Stimulated activated naive CD8-positive, alpha-beta T cell treated with anti-CD3 and anti-CD28 coated beads, Interleukin-15, Interleukin-2, amounts not matched to agents 100 U/mL and 50 U/mL, for 24 hours (primary cell): ENCODE measurements at regions not wholly inside any gene's neighbourhood (a gene's known extent, or its start where the extent isn't known, plus 50 kb on each side); places are given as distances from the start of the nearest gene placed in this dataset.
"Not testable (repeated sequence)": the region's sequence is repeated elsewhere in the genome, so short reads cannot be mapped to it uniquely, and the experiment has no call there.

Experiments used
- ATAC-seq: fragments of 150-1000 bp; cut with Tn5 transposase; one replicate; pipeline ENCODE4 v1.10.0; 2021
- DNase-seq: peaks from one replicate; pipeline ENCODE4 v3.0.0; 2021

DNA sequence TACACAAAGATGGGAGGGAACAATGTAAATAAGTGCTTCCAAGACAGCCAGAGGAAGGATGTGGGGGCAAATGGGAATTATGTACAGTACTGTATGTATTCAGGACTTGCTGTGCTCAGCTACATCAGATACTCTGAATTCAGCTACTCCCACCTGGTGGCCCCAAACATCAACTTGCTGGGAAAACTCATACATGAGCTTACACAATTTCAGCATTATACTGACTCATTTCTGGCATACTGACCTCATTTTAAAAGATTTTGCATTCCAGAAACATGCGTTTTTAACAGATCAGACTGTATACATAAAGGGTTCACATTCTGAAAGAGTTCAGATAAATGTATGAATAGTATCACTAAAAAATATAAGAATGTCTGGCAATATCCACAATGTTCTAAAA lies 59.7 kb downstream of the GPX5 start:
- no peak for ATAC-seq
- no peak for DNase-seq

DNA sequence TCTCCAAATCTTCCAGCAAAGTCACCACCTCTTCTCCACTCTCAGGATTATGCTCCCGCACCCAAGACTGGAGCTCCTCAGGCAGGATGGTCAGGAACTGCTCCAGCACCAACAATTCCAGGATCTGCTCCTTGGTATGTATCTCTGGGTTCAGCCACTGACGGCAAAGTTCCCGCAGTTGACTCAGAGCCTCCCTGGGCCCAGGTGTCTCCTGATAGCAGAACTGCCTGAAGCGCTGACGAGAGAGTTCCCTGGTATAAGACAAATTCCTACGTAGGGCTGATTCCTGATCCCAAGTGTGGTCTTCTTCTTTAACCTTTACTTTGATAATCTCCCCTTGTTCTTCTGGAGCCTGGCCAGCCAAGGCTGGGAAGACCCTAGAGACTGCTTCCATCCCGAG lies 60.6 kb downstream of the GPX5 start:
- ATAC-seq (no peak), DNase-seq (no peak)

DNA sequence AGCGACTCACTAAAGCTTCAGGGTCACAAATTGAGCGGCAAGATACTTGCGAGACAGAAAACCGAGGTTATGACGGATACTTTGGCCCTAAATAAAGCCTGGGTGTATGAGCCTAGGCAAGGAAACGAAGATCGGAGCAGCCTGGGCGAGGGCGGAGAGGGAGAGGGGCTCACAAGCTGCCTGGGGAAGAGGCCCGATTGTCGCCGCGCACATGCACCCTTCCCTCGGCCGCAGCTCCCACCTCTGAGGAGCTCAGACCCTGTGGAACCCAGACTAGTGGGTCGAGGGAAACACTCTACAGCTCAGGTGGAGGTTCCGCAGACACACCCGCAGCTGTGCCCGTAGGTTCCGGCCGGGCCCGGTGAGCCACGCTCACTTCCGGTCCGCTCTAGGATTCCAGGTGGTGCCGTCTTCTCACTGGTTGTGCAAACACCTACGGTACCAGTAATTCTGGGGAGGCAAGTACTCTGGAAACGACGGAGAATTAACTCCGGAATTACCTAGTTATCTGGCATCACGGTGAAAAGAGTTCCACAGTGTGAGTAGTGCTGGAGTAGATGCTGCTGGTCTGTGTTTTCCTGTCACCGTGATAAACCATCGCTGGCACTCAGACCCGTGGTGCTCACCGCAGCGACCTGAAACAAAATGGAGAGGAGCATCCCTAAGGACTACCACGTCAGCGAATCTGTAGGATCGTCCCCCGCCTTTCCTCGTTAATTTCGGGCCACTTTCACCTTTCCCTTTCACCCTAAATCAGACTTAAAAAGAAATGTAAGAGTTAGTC lies 61.5 kb downstream of the GPX5 start:
- ATAC-seq (peak; percentile 78), DNase-seq (peak; percentile 59)

DNA sequence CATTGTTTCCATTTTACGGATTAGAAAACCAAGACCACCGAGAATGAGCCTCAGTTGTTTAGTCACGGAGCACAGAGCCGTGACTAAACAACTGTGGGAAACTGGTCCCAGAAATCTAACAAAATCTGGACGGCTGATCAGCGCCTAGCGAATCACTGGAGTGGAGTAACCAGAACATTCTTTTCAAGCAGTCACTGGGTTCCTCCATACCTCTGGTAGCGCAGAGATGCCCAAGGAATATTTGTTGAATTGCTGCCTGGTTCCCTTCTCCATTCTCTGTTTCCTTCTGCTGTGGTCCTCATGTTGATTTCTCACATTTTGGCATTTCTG lies 62.0 kb downstream of the GPX5 start:
- no peak for ATAC-seq
- DNase-seq, result no peak

DNA sequence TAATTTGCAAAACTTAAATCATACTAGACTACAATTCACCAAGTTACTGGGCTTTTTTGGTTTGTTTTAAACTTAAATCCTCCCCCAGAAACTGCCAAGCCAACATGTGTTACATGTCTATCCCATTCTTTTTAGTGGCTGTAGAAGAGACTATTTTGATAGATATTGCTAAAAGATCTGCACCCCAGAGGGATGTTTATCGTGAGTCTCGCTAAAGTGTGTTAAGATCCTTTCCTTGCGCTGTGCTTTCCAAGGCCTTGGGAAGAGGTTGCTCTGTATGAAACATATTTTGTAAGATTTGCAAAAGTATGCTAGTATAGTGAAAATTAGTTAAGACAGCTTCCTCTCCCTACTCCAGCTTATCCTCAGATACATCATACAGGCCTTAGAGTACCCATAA lies 63.0 kb downstream of the GPX5 start:
- ATAC-seq (no peak), DNase-seq (no peak)

DNA sequence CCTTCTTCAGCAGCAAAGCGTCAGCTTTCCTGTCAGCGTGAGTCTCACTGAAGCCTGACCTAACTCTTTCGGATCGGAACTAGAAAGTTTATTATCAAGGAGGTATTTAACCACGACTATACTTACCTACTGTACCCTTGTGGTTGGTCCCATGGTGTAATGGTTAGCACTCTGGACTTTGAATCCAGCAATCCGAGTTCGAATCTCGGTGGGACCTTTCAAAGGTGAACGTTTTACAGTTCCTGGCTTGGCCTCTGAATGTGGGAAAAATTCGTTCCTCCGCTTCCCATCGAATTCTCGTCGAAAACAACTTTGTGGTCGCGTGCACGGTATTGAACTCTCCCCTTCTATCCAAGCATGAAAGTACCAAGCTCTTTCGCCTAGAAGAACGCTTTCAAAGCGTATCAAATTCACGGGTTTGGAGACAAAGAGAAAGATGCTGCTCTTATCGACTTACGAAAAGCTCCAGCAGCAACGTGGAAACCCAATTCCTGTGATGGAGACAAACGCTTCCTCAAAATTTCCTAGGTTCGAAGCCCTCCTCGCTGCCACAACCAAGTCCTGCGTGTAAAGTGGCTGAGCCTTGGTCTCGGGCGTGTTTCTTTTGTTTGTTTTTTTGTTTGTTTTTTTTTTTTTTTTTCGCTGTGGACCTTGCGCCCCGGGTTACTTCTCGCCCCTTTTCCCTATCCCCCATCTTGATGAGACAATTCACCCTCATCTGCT lies 63.7 kb downstream of the GPX5 start:
- peak; percentile 64 for DNase-seq

DNA sequence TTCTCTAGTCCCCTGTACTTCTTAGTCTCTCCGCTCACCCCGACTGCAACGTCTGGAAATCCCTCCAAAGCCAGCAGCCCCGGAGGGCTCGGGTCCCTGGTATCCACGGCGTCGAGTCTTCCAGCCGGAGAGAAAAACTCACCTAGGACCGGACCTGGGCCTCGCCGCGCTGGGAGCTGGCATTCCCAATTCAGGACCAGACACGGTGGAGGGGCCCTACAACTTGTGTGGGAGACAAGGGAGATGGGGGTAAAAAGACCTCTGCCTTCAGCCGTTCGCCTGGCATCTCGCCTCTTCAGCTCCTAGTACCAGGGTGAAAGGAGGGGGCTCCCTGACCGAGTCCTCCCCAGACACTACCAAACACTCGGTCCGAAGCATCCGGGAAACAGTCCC lies 64.3 kb downstream of the GPX5 start:
- no peak for DNase-seq
- ATAC-seq, result no peak

More for the DNA sequence above, 63.7 kb downstream of the GPX5 start:
- ATAC-seq, result peak; percentile 91

DNA sequence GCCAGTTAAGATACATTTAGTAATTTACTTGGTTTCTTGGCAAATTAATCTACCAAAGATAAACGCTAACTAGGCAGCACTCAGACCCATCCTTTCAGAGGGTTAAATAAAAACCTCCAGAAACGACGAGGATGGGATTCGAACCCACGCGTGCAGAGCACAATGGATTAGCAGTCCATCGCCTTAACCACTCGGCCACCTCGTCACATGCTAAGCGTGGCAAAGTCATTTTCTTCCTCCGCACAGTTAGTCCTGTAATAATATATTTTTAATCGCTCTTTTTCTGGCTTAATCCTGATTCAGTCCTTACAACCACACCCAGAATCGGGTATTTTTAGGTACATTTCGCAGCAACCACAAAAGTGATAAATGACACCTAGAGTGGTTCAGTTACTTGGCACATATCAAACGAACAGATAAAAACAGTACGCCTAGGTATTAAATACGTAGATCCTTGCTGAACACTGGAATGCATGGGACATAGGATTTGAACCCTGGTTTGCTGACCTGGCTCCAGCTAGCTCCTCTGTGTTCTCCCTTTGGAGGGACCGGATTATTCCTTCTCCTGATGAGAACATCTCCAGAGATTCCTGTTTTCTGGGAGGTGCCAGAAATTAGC lies 71.6 kb downstream of the GPX5 start:
- ATAC-seq, result peak; percentile 92
- peak; percentile 56 for DNase-seq

DNA sequence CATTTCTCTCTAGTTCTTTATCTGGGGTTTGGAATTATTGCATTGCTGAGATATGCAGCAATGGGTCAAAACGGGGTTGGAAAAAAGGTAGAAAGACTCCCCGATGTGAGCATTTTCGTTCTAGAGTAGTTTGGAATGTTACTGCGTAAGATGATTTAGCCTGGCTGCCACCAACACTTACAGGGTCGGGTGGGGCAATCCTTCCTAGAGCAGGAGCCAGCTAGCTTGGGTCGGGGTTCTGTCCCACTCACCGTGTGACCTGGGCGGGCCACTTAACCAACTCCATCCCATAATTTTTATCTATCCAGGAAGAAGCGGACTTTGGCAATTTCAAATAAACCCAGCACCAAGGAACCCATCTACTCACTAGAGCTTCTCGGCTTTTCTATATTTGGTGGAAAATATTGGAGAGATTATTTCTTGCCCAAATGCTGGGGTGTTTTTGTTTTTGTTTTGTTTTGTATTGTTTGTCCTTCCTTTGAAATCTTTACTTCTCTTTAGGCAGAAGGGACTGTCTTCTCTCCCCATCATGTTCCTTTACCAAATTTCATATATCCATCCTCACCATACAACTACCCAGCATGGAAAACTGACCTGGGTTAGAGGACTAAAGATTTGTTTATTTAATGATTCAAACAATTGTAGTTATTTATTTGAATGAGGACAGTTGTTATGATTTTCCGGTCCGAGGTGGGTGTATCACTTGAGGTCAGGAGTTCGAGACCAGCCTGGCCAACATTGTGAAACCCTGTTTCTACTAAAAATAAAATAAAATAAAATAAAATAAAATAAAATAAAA lies 72.4 kb downstream of the GPX5 start:
- ATAC-seq (no peak), DNase-seq (no peak)

DNA sequence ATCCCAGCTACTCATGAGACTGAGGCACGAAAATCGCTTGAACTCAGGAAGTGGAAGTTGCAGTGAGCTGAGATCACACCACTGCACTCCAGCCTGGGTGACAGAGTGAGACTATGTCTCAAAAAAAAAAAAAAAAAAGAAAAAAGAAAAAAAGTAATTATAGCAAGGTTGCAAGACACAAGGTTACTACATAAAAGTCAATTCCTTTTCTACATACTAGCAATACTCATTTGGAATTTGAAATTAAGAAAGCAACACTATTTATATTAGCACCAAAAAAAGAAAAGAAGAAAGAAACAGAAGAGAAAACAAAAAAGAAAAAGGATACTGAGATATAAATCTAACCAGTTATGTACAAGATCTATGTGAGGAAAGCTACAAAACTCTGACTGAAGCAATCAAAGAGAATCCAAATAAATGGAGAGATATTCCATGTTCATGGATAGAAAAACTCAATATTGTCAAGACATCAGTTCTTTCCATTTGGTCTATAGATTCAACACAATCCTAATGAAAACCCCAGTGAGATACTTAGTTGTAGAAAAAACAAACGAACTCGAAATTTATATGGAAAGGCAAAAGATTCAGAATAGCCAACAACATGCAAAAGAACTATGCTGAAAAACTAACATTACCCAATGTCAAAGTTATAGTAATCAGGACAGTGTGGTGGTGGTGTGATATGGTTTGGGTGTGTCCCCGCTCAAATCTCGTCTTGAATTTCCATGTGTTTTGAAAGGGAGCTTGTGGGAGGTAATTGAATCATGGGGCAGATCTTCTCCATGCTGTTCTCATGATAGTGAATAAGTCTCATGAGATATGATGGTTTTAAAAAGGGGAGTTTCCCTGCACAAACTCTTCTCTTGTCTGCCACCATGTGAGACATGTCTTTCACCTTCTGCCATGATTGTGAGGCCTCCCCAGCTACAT lies 73.3 kb downstream of the GPX5 start:
- ATAC-seq (no peak), DNase-seq (no peak)

DNA sequence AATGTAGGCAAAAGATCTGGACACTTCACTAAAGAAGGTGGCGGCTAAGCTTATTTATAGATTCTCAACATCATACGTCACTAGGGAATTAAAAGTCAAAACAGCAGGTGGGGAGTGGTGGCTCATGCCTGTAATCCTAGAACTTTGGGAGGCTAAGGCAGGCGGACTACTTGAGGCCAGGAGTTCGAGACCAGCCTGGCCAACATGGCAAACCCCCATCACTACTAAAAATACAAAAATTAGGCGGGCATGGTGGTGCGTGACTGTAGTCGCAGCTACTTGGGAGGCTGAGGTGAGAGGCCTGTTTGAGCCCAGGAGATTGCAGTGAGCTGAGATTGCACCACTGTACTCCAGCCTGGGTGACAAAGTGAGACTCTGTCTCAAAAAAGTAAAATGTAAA lies 74.6 kb downstream of the GPX5 start:
- DNase-seq, result no peak
- no peak for ATAC-seq

DNA sequence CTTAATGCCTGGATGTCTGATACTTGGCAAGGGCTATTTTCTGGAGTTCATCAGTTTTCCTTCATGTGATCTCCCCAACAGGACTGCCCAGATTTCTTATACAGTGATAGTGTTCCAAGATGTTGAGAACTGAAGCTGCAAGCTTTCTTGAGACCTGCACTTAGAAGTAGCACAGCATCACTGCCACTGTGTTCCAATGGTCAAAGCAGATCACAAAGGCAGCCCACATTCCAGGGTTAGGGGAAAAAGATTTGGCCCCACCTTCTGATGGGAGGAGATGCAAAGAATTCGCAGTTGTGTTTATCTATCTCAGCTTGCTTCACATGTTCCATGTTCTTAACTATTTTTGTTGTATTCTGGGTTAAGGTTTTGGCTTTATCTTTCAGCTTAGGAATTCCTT lies 78.2 kb downstream of the GPX5 start:
- no peak for ATAC-seq
- DNase-seq, result no peak

DNA sequence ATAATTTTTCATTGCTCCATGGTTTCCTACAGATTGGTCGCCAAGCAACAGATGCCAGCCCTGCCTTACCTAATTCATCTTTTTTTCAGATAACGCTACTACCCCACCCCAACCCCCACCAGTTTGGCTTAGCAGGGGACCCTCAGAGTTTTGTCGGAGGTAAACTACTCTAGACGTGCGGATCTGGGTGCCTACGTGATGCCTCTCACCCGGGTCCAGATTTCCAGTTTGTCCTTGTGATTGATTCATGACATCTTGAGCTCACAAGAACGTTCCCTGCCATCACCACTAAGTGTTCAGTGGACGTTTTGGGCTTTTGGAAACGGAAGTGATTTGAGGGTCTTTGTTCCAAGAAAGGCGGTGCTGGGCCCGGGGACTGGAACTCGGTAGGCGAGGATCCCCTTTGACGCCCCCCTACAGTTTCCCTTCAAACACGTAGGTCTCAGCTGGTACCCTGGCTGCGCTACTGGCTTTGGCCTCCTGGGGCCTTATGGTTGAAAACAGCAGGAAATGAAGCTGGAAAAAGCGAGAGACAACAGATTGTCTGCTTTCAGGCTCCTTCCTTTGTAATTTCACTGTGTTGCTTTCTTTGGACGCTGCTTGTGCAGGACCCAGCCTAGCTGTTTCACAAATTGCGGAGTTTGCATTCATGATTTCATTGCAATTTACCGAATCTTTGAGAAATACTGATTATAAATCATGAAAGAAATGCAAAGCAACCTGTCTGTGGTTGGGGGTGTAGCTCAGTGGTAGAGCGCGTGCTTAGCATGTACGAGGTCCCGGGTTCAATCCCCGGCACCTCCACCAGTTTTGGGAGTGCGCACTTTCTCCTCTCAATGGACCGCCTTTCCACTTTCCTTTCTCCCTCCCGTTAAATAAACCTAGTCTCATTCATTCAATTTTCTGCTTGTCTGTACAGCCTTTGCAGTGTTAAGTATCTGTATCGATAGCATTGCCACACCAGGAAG lies 81.0 kb downstream of the GPX5 start:
- DNase-seq, result peak; percentile 65
- ATAC-seq, result peak; percentile 95

DNA sequence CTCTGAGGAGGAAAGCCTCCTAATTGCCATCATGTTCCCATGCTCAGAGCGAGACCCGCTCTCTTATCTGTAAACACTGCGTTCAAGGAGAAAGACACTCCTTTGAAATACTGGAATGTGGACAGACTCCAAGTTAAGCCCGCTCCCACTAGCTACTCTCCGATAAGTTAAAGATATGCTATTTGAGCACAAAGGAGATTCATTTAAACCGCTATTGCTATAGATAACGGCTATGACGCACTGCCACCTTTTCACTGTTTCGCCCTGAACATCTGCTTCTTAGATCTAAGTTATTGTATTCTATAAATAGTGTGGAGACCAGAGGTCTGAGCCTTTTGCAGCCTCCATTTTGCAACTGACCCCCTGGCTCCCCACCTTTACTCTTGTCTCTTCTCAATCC lies 82.3 kb downstream of the GPX5 start:
- DNase-seq (no peak), ATAC-seq (no peak)

DNA sequence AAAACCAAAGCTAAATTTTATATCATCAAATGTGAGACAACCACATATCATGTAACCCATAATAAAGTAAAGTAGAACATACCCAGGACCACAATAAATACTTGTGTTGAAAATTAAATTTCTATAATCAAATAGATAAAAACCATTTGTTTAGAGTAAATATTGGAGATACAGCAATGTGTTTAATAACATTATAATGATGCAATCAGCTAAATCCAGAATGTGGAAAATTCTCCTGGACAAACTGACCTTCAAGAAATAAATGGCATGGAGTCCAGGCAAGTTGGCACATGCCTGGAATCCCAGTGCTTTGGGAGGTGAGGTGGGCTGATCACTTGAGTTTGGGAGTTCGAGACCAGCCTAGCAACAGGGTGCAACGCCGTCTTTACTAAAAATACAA lies 84.0 kb downstream of the GPX5 start:
- no peak for DNase-seq
- ATAC-seq, result no peak

DNA sequence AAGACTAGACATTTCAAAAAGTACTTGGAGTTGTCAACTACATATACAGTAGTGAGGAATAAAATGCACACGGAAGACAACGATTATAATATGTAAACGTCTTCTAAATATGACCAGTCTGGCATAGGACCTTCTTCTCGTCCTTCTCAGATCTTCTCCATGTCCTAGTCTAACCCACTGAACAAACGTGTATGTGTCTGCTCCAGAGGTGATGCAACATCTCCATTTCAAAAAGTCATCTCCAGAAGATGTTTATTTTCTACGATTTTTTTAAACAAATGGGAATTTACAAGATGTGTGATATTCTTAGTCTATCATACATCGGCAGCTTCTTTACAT lies 89.9 kb downstream of the GPX5 start:
- ATAC-seq, result no peak
- no peak for DNase-seq

DNA sequence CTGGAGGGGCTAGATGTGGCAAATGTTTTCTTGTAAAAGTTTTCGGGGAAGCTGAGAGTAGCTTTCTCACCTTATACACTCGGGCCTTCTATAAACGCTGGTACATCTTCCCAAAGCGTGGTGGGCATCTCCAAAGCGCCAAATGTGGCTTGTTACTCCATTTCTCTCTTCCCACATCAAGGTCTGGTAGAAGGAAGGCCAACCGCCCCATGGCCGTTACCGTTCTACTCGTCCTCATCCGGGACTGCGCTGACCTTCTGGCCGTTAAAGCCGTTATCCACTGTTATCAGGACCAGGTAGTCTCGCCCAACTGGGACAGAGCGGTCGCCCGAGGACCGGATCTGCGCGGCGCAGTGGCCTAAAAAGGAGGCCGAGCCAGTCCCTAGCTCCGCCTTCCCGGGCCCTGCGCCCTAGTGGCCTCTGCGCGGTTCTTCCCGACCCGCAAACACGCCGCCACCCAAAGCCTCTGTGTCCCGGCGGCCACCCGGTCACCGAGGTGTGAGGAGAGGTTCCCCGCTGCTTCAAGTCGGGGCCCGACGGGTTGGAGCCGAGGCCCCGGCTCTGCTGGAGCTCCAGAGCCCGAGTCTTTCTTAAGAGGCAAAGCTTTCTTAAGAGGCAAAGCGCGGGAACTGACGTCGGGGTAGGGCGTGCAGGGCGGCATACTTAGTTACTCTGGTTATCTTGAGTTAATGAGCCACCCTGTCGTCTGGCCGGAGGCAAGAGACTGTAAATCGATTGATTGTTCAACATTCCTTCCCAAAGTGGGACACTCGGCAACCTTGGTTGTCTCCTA lies 90.5 kb downstream of the GPX5 start:
- ATAC-seq (no peak), DNase-seq (no peak)

DNA sequence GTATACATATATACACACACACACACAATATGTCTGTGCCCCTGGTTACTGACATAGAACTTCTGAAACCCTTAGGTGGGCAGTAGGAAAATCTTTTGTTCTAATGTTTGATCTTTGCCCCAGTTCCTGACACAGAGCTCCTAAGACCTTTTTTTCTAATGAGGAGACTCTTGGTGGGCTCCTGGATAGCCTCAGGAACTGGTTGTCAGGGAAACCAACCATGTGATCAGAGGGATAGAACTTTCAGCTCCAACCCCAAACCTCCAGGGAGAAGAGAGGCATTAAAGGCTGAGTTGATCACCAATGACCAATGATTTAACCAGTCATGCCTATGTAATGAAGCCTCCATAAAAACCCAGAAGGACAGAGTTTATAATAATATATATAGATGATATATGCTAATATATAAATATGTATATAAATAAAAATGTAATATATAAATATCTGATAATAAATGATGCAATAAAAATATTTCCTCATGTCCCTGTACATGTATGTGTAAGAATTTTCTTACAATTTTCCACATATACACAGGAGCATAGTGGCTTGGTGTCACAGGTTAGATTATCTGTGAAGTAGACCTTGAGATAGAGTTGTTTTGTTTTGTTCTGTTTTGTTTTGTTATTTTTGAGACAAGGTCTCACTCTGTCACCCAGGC lies 93.3 kb downstream of the GPX5 start:
- DNase-seq (no peak), ATAC-seq (no peak)

DNA sequence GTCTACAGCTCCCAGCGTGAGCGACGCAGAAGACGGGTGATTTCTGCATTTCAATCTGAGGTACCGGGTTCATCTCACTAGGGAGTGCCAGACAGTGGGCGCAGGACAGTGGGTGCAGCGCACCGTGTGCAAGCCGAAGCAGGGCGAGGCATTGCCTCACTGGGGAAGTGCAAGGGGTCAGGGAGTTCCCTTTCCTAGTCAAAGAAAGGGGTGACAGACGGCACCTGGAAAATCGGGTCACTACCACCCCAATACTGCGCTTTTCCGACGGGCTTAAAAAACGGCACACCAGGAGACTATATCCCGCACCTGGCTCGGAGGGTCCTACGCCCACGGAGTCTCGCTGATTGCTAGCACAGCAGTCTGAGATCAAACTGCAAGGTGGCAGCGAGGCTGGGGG lies 95.6 kb downstream of the GPX5 start:
- ATAC-seq, DNase-seq: not testable (repeated sequence)
